Brain microvascular endothelial cell (primary cell): ENCODE measurements at regions not wholly inside any gene's neighbourhood (a gene's known extent, or its start where the extent isn't known, plus 50 kb on each side); places are given as distances from the start of the nearest gene placed in this dataset.
"Not testable (repeated sequence)": the region's sequence is repeated elsewhere in the genome, so short reads cannot be mapped to it uniquely, and the experiment has no call there.

Source experiments
- DNase-seq: peaks from one replicate; pipeline ENCODE4 v3.0.0-alpha.2; 2020
- H3K27ac ChIP-seq: fragments of 250-450 bp; sonication (Bioruptor Pico); 2 replicates; pipeline ENCODE4 v1.5.1; 2020; ENCODE audit warnings: mild to moderate bottlenecking, moderate library complexity
- H3K27me3 ChIP-seq: fragments of 250-450 bp; sonication (Bioruptor Pico); replicated peaks from 2 replicates; pipeline ENCODE4 v1.5.1; 2020; ENCODE audit warnings: mild to moderate bottlenecking
- H3K36me3 ChIP-seq: fragments of 250-450 bp; sonication (Bioruptor Pico); replicated peaks from 2 replicates; pipeline ENCODE4 v1.5.1; 2020; ENCODE audit warnings: mild to moderate bottlenecking
- H3K4me3 ChIP-seq: 2 replicates; pipeline ENCODE4 v1.5.1; 2011; ENCODE audit warnings: low read depth, mild to moderate bottlenecking, control low read depth, low read length, moderate library complexity
- CTCF ChIP-seq: IDR thresholded peaks from 2 replicates; pipeline ENCODE4 v1.5.1; 2011; ENCODE audit warnings: low read depth, mild to moderate bottlenecking, moderate library complexity, low read length, control low read depth, inconsistent platforms; ENCODE audit errors: missing control alignments
- in situ Hi-C: cut with HindIII; loops from 2 replicates; pipeline ENCODE4 v1.10.0; 2017; ENCODE audit warnings: low sequenced_read_pairs, low pct_ligation_motif_present

GRCh38 chr14:37864861-37865718 lies 269.7 kb downstream of the TTC6 start:
- in situ Hi-C loops = no loop called here
- no peak for DNase-seq
- Histone ChIP-seq H3K27ac (no peak overlapping the region), H3K4me3 (no peak overlapping the region), H3K36me3 (no peaks in the 10 kb centered on the region), H3K27me3 (no peaks in the 10 kb centered on the region)
- no peak for TF ChIP-seq CTCF

GRCh38 chr14:37865719-37866549 lies 270.5 kb downstream of the TTC6 start:
- in situ Hi-C loops = no loop called here

GRCh38 chr14:37869633-37870032 lies 274.2 kb downstream of the TTC6 start:
- H3K36me3 ChIP-seq = no peaks in the 10 kb centered on the region
- no peak for DNase-seq
- no peaks in the 10 kb centered on the region for H3K27me3 ChIP-seq
- H3K27ac ChIP-seq = no peak overlapping the region
- in situ Hi-C loops = no loop called here
- H3K4me3 ChIP-seq = no peak overlapping the region
- TF ChIP-seq CTCF = no peak

More at GRCh38 chr14:37865719-37866549, 270.5 kb downstream of the TTC6 start:
- no peak for DNase-seq
- H3K36me3 ChIP-seq = no peaks in the 10 kb centered on the region
- TF ChIP-seq CTCF = no peak
- H3K4me3 ChIP-seq = no peak overlapping the region
- no peaks in the 10 kb centered on the region for H3K27me3 ChIP-seq
- no peak overlapping the region for H3K27ac ChIP-seq

- no peak for TF ChIP-seq CTCF
- Histone ChIP-seq H3K27ac (no peak overlapping the region), H3K36me3 (no peaks in the 10 kb centered on the region), H3K27me3 (no peaks in the 10 kb centered on the region), H3K4me3 (no peak overlapping the region)
- no peak for DNase-seq
- in situ Hi-C loops = no loop called here
These were observed 274.7 kb downstream of the TTC6 start for GRCh38 chr14:37870170-37870569.

GRCh38 chr14:37870632-37871346 lies 275.4 kb downstream of the TTC6 start:
- H3K27ac ChIP-seq = no peak overlapping the region
- in situ Hi-C loops = no loop called here

GRCh38 chr14:37874065-37874428 lies 278.6 kb downstream of the TTC6 start:
- H3K27me3 ChIP-seq, H3K4me3 ChIP-seq, in situ Hi-C loops: not testable (repeated sequence)

More at GRCh38 chr14:37870632-37871346, 275.4 kb downstream of the TTC6 start:
- Histone ChIP-seq H3K4me3 (no peak overlapping the region), H3K27me3 (no peaks in the 10 kb centered on the region), H3K36me3 (no peaks in the 10 kb centered on the region)
- TF ChIP-seq CTCF = no peak
- DNase-seq = no peak

More at GRCh38 chr14:37874065-37874428, 278.6 kb downstream of the TTC6 start:
- not testable (repeated sequence) for H3K27ac ChIP-seq, DNase-seq, H3K36me3 ChIP-seq
